H1 (cell line): ENCODE measurements at regions not wholly inside any gene's neighbourhood (a gene's known extent, or its start where the extent isn't known, plus 50 kb on each side); places are given as distances from the start of the nearest gene placed in this dataset.

ENCODE experiments used
- CTCF ChIA-PET: fragments of 300-600 bp; sonication (Branson Sonifier 250); formaldehyde crosslinking; loops from one replicate; lab custom pipeline; 2021; ENCODE audit not compliant: partially characterized antibody; lab: Charles Lee
- POLR2A ChIA-PET: fragments of 300-600 bp; sonication (Branson Sonifier 250); formaldehyde crosslinking; loops from one replicate; lab custom pipeline; 2021; ENCODE audit warnings: inconsistent platforms; ENCODE audit not compliant: partially characterized antibody; lab: Charles Lee
- DNase-seq, 2 experiments: peaks; one replicate each; pipeline versions ENCODE4 v3.0.0 to v3.0.0-alpha.2; 2010 to 2022; ENCODE audit warnings: low spot score in 2 of 2, low read depth in 1 of 2, mixed read lengths in 1 of 2
- FAIRE-seq: peaks from 2 replicates; lab custom pipeline; 2011; peaks lifted over from hg19 to GRCh38; lab: Jason Lieb, UNC
- H2AFZ ChIP-seq: 2 replicates; pipeline ENCODE4 v1.8.1; 2012; ENCODE audit warnings: low read length, inconsistent platforms
- H2AK5ac ChIP-seq: 2 replicates; pipeline ENCODE4 v1.6.1; 2013; ENCODE audit warnings: low read depth, low read length
- H2BK120ac ChIP-seq: replicated peaks from 2 replicates; pipeline ENCODE3; 2013; ENCODE audit warnings: low read depth, low read length, inconsistent platforms
- H2BK12ac ChIP-seq: 2 replicates; pipeline ENCODE4 v1.6.1; 2013; ENCODE audit warnings: low read depth, low read length
- H2BK15ac ChIP-seq: 2 replicates; pipeline ENCODE4 v1.6.1; 2013; ENCODE audit warnings: low read length
- H2BK20ac ChIP-seq: 2 replicates; pipeline ENCODE4 v1.6.1; 2013; ENCODE audit warnings: low read length
- H2BK5ac ChIP-seq: 2 replicates; pipeline ENCODE4 v1.6.1; 2013; ENCODE audit warnings: low read depth, low read length
- H3K14ac ChIP-seq: 2 replicates; pipeline ENCODE4 v1.6.1; 2013; ENCODE audit warnings: inconsistent platforms; ENCODE audit not compliant: insufficient read length
- H3K18ac ChIP-seq: 2 replicates; pipeline ENCODE4 v1.6.1; 2013; ENCODE audit warnings: low read length; ENCODE audit errors: extremely low read depth
- H3K23ac ChIP-seq: 2 replicates; pipeline ENCODE4 v1.6.1; 2013; ENCODE audit warnings: inconsistent platforms; ENCODE audit not compliant: insufficient read length
- H3K23me2 ChIP-seq: 2 replicates; pipeline ENCODE4 v1.6.1; 2013; ENCODE audit warnings: low read depth, low read length
- H3K27ac ChIP-seq: 2 replicates; pipeline ENCODE4 v1.6.1; 2011; ENCODE audit warnings: low read depth, low read length, inconsistent platforms
- H3K27me3 ChIP-seq, 4 experiments: replicated peaks in 1 of 4; 1 replicate in 1 of 4; 2 replicates in 3 of 4; pipeline versions ENCODE4 v1.6.1 to v1.8.1; 2011 to 2013; ENCODE audit warnings: low read length in 3 of 4, mild to moderate bottlenecking in 3 of 4, inconsistent platforms in 2 of 4, mixed read lengths in 2 of 4, moderate library complexity in 1 of 4; ENCODE audit not compliant: control insufficient read depth in 3 of 4, insufficient read depth in 3 of 4; ENCODE audit errors: extremely low read depth in 1 of 4
- H3K36me3 ChIP-seq, 4 experiments: 2 replicates each; pipeline versions ENCODE4 v1.6.1 to v1.8.1; 2011 to 2013; ENCODE audit warnings: mild to moderate bottlenecking in 4 of 4, low read length in 3 of 4, moderate library complexity in 2 of 4, control low read depth in 1 of 4, inconsistent platforms in 1 of 4; ENCODE audit not compliant: insufficient read depth in 4 of 4, control insufficient read depth in 2 of 4
- H3K4ac ChIP-seq: replicated peaks from 2 replicates; pipeline ENCODE3; 2013; ENCODE audit warnings: low read length, low read depth, mixed read lengths, inconsistent platforms; ENCODE audit not compliant: insufficient read length
- H3K4me1 ChIP-seq, 4 experiments: replicated peaks in 1 of 4; 1 replicate in 1 of 4; 2 replicates in 3 of 4; pipeline versions ENCODE4 v1.6.1 to v1.8.1; 2011 to 2013; ENCODE audit warnings: low read length in 3 of 4, inconsistent platforms in 2 of 4, mixed read lengths in 1 of 4; ENCODE audit not compliant: insufficient read depth in 4 of 4, control insufficient read depth in 3 of 4
- H3K4me2 ChIP-seq, 2 experiments: 2 replicates each; pipeline versions ENCODE4 v1.6.1 to v1.8.1; 2011 to 2013; ENCODE audit warnings: low read depth in 2 of 2, low read length in 2 of 2, control low read depth in 1 of 2, inconsistent platforms in 1 of 2, mild to moderate bottlenecking in 1 of 2; ENCODE audit not compliant: insufficient read depth in 1 of 2
- H3K4me3 ChIP-seq, 4 experiments: fragments of 200-600, 300-600 bp in 1 of 4; sonication (generic), shearing (Covaris generic), sonication (Bioruptor Twin) in 1 of 4; 2 replicates each; pipeline versions ENCODE4 v1.5.1 to v1.8.1; 2011 to 2016; ENCODE audit warnings: low read length in 4 of 4, low read depth in 3 of 4, control low read depth in 2 of 4, inconsistent platforms in 2 of 4, mild to moderate bottlenecking in 2 of 4, mixed read lengths in 1 of 4, moderate library complexity in 1 of 4; ENCODE audit not compliant: insufficient read depth in 2 of 4; ENCODE audit errors: extremely low read depth in 1 of 4
- H3K56ac ChIP-seq: replicated peaks from 2 replicates; pipeline ENCODE3; 2013; ENCODE audit warnings: low read depth, mild to moderate bottlenecking, mixed read lengths, low read length, inconsistent platforms; ENCODE audit not compliant: insufficient read length
- H3K79me1 ChIP-seq: 2 replicates; pipeline ENCODE4 v1.6.1; 2013; ENCODE audit warnings: low read depth, low read length, control low read depth
- H3K79me2 ChIP-seq, 2 experiments: 2 replicates each; pipeline versions ENCODE4 v1.6.1 to v1.8.1; 2012 to 2013; ENCODE audit warnings: low read length in 2 of 2, mild to moderate bottlenecking in 2 of 2, inconsistent platforms in 1 of 2; ENCODE audit not compliant: insufficient read depth in 2 of 2, control insufficient read depth in 1 of 2
- H3K9ac ChIP-seq, 4 experiments: replicated peaks in 1 of 4; 1 replicate in 1 of 4; 2 replicates in 3 of 4; pipeline versions ENCODE4 v1.6.1 to v1.8.1; 2011 to 2013; ENCODE audit warnings: low read depth in 3 of 4, low read length in 3 of 4, control low read depth in 2 of 4, mild to moderate bottlenecking in 2 of 4, moderate library complexity in 2 of 4, inconsistent platforms in 1 of 4; ENCODE audit errors: extremely low read depth in 1 of 4
- H3K9me3 ChIP-seq, 2 experiments: 2 replicates each; pipeline versions ENCODE4 v1.6.1 to v1.8.1; 2012 to 2013; ENCODE audit warnings: mild to moderate bottlenecking in 2 of 2, moderate library complexity in 2 of 2, control low read depth in 1 of 2, inconsistent platforms in 1 of 2, low read depth in 1 of 2, low read length in 1 of 2, mixed read lengths in 1 of 2; ENCODE audit not compliant: insufficient read depth in 2 of 2
- H4K20me1 ChIP-seq, 2 experiments: replicated peaks in 1 of 2; 2 replicates each; pipeline versions ENCODE3 to v1.8.1; 2011 to 2013; ENCODE audit warnings: inconsistent platforms in 2 of 2, low read length in 2 of 2, mild to moderate bottlenecking in 1 of 2; ENCODE audit not compliant: insufficient read depth in 2 of 2, control insufficient read depth in 1 of 2
- H4K5ac ChIP-seq: 2 replicates; pipeline ENCODE4 v1.6.1; 2013; ENCODE audit warnings: low read length, low read depth, mixed read lengths, inconsistent platforms; ENCODE audit not compliant: insufficient read length
- H4K8ac ChIP-seq: 2 replicates; pipeline ENCODE4 v1.8.0; 2013; ENCODE audit warnings: mild to moderate bottlenecking, moderate library complexity, low read length, inconsistent platforms; ENCODE audit not compliant: insufficient read depth; ENCODE audit errors: extremely low read depth
- H4K91ac ChIP-seq: replicated peaks from 2 replicates; pipeline ENCODE3; 2013; ENCODE audit warnings: low read length, mixed read lengths, inconsistent platforms; ENCODE audit not compliant: insufficient read length
- CHD2 ChIP-seq: IDR thresholded peaks from 2 replicates; pipeline ENCODE4 v1.6.1; 2012; ENCODE audit warnings: low read length, improper control_type of control experiment
- EP300 ChIP-seq, 2 experiments: IDR thresholded peaks; 1 replicate in 1 of 2; 2 replicates in 1 of 2; pipeline ENCODE4 v1.6.1; 2011 to 2012; ENCODE audit warnings: low read depth in 2 of 2, low read length in 2 of 2, mild to moderate bottlenecking in 2 of 2, borderline replicate concordance in 1 of 2, inconsistent platforms in 1 of 2, moderate library complexity in 1 of 2
- MAX ChIP-seq: IDR thresholded peaks from 2 replicates; pipeline ENCODE4 v1.6.1; 2012; ENCODE audit warnings: inconsistent platforms
- NRF1 ChIP-seq: IDR thresholded peaks from 2 replicates; pipeline ENCODE4 v1.6.1; 2011; ENCODE audit warnings: mild to moderate bottlenecking, low read depth, low read length, improper control_type of control experiment
- RAD21 ChIP-seq, 2 experiments: IDR thresholded peaks in 1 of 2; conservative IDR thresholded peaks in 1 of 2; 2 replicates each; pipeline ENCODE4 v1.6.1; 2011; ENCODE audit warnings: low read depth in 2 of 2, low read length in 2 of 2, improper control_type of control experiment in 1 of 2, inconsistent platforms in 1 of 2, mild to moderate bottlenecking in 1 of 2, moderate library complexity in 1 of 2
- TEAD4 ChIP-seq: IDR thresholded peaks from 2 replicates; pipeline ENCODE4 v1.6.1; 2012; ENCODE audit warnings: low read depth, low read length, inconsistent platforms, mixed read lengths
- WGBS, 2 experiments: shearing (Covaris generic) in 1 of 2; methylation state at CpG; one replicate each; pipeline versions ENCODE4 v1.1.6 to v1.1.7; 2013 to 2015; ENCODE audit warnings: low lambda C conversion rate in 2 of 2, mixed read lengths in 2 of 2, inconsistent platforms in 1 of 2, low coverage in 1 of 2, missing lambda C conversion rate in 1 of 2; ENCODE audit not compliant: insufficient replicate concordance in 2 of 2, insufficient coverage in 1 of 2, insufficient read length in 1 of 2; ENCODE audit errors: extremely low coverage in 1 of 2, missing lambda C conversion rate in 1 of 2; 5-methylcytosine and 5-hydroxymethylcytosine counted together

- H2BK5ac ChIP-seq: no peak overlapping the region
- H3K23me2 ChIP-seq: no peaks in the 10 kb centered on the region
- no peak overlapping the region for H3K27ac ChIP-seq
- no peak overlapping the region for H3K18ac ChIP-seq
- H2BK120ac ChIP-seq: no peak overlapping the region
- no peak overlapping the region for H2AK5ac ChIP-seq
- no peak overlapping the region for H4K91ac ChIP-seq
- H2BK20ac ChIP-seq: 0 out of 2 replicates have a peak overlapping the region, but pooled peaks have one; percentile 36
- H3K4me2 ChIP-seq: no peak overlapping the region
- H4K8ac ChIP-seq: no peak overlapping the region
- H4K5ac ChIP-seq: no peak overlapping the region
- H3K79me2 ChIP-seq: no peaks in the 10 kb centered on the region
- no peak overlapping the region for H2BK12ac ChIP-seq
- H2BK15ac ChIP-seq: no peak overlapping the region
- no peak overlapping the region for H3K4ac ChIP-seq
- H3K9ac ChIP-seq: no peak overlapping the region
- no peak overlapping the region for H3K56ac ChIP-seq
- POLR2A ChIA-PET: interaction anchor here (0.9 kb wide), 1 partner anchor 77 kb away, joined by 3 read pairs; no protein-coding TSS in a partner anchor
- CTCF ChIA-PET: no interaction called here
- TF ChIP-seq RAD21 (IDR thresholded peaks at IDR 0.05 in 1 of 2, conservative IDR thresholded peaks at IDR 0.05 in 1 of 2; ENCODE audit: low read depth in 2 of 2, low read length in 2 of 2): no peak
- 0 out of 2 replicates have a peak, but pooled peaks have one; percentile 16 for TF ChIP-seq TEAD4
- TF ChIP-seq EP300 (IDR thresholded peaks at IDR 0.05; ENCODE audit: borderline replicate concordance in 1 of 2, low read depth in 2 of 2, low read length in 2 of 2): no peak
- TF ChIP-seq MAX: no peak
- TF ChIP-seq NRF1: no peak
- TF ChIP-seq CHD2: no peak
- H3K79me1 ChIP-seq: no peaks in the 10 kb centered on the region
- H3K14ac ChIP-seq: no peak overlapping the region
- no peak overlapping the region for H3K4me3 ChIP-seq
- no peaks in the 10 kb centered on the region for H3K27me3 ChIP-seq
- no peaks in the 10 kb centered on the region for H3K36me3 ChIP-seq
- no peak overlapping the region for H2AFZ ChIP-seq
- no peak overlapping the region for H3K23ac ChIP-seq
- H4K20me1 ChIP-seq: no peaks in the 10 kb centered on the region
- 93% methylated on average over 3 of the region's 3 CpGs; no CpG with 5 or more reads in 1 of the 2 experiments for WGBS, 2 experiments
- H3K4me1 ChIP-seq: no peaks in the 10 kb centered on the region
- FAIRE-seq: no peak
- no peak for DNase-seq
- H3K9me3 ChIP-seq: peaks cover 5 to 6% of the 10 kb centered on the region in 2 experiments; a peak in 2 of 4 replicates
Measured at GRCh38 chr19:33988601-33989000, 183.7 kb upstream of the LSM14A start.
